Vagina (tissue), 2 donors: ENCODE measurements at regions not wholly inside any gene's neighbourhood (a gene's known extent, or its start where the extent isn't known, plus 50 kb on each side); places are given as distances from the start of the nearest gene placed in this dataset.

Experiments used
- POLR2A ChIP-seq, 2 donors: fragments of 450-650 bp; IDR thresholded peaks; one replicate each; pipeline ENCODE4 v1.6.1; 2017; ENCODE audit warnings: antibody characterized with exemption in 2 of 2, mild to moderate bottlenecking in 2 of 2, moderate library complexity in 2 of 2
- TF ChIP-seq, protein P1 (sequence below), 3 experiments: fragments of 450-650 bp in 2 of 3; fragments of 200-600 bp in 1 of 3; sonication (generic) in 1 of 3; IDR thresholded peaks; one replicate each; pipeline ENCODE4 v1.5.1; 2017 to 2019; ENCODE audit warnings: antibody characterized with exemption in 3 of 3, mild to moderate bottlenecking in 2 of 3, moderate library complexity in 2 of 3

DNA sequence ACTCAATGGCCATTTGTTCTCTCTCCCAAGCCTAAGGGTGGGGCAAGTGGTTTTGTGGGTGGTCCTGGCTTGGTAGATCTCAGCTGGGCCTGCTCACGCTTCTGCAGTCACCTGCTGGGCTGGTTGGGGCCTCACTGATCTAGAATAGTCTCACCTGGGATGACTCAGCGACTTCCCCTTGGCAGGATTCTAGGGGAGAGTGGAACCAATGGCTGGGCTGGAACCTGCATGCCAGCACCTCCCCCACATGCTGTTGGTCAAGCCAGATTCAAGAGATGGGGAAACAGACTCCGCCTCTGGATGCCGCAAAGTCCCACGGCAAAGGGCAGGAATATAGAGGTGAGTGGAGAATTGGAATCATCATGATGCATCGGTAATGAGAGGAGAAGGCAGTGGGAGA is 292.9 kb upstream of the NPVF start:
- TF ChIP-seq POLR2A (IDR thresholded peaks at IDR 0.05): no peak
- TF ChIP-seq, protein P1, sequence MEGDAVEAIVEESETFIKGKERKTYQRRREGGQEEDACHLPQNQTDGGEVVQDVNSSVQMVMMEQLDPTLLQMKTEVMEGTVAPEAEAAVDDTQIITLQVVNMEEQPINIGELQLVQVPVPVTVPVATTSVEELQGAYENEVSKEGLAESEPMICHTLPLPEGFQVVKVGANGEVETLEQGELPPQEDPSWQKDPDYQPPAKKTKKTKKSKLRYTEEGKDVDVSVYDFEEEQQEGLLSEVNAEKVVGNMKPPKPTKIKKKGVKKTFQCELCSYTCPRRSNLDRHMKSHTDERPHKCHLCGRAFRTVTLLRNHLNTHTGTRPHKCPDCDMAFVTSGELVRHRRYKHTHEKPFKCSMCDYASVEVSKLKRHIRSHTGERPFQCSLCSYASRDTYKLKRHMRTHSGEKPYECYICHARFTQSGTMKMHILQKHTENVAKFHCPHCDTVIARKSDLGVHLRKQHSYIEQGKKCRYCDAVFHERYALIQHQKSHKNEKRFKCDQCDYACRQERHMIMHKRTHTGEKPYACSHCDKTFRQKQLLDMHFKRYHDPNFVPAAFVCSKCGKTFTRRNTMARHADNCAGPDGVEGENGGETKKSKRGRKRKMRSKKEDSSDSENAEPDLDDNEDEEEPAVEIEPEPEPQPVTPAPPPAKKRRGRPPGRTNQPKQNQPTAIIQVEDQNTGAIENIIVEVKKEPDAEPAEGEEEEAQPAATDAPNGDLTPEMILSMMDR (IDR thresholded peaks at IDR 0.05): no peak
